GM21786 (cell line): ENCODE measurements at regions not wholly inside any gene's neighbourhood (a gene's known extent, or its start where the extent isn't known, plus 50 kb on each side); places are given as distances from the start of the nearest gene placed in this dataset.

ENCODE experiments used
- ATAC-seq: cut with Tn5 transposase; IDR thresholded peaks from one replicate; pipeline ENCODE4 v1.9.1; 2021; ENCODE audit not compliant: unreplicated experiment

- ATAC-seq: no peak
Measured at GRCh38 chr1:90092441-90092840, 97.5 kb downstream of the ZNF326 start.
